Loucy (cell line): ENCODE measurements at regions not wholly inside any gene's neighbourhood (a gene's known extent, or its start where the extent isn't known, plus 50 kb on each side); places are given as distances from the start of the nearest gene placed in this dataset.
A peak's percentile ranks its signal among the peaks of the same experiment; 100 is the strongest.

Experiments
- H2AFZ ChIP-seq: fragments of 200-600 bp; sonication (generic); 2 replicates; pipeline ENCODE4 v1.6.0; 2016; ENCODE audit warnings: antibody characterized with exemption, mild to moderate bottlenecking, low read length, moderate library complexity
- H3F3A ChIP-seq: fragments of 200-600 bp; 2 replicates; pipeline ENCODE4 v1.6.0; 2016; ENCODE audit warnings: antibody characterized with exemption, low read depth, mild to moderate bottlenecking
- H3K27me3 ChIP-seq: fragments of 200-600 bp; sonication (generic); 2 replicates; pipeline ENCODE4 v1.6.1; 2014; ENCODE audit warnings: low read length, mild to moderate bottlenecking; ENCODE audit not compliant: insufficient read depth, poor library complexity, severe bottlenecking
- H3K36me3 ChIP-seq: fragments of 200-600 bp; sonication (generic); 2 replicates; pipeline ENCODE4 v1.6.1; 2016; ENCODE audit warnings: low read length; ENCODE audit not compliant: insufficient read depth
- H3K4me1 ChIP-seq: fragments of 200-600 bp; sonication (generic); 2 replicates; pipeline ENCODE4 v1.5.1; 2014; ENCODE audit warnings: low read length, mild to moderate bottlenecking; ENCODE audit not compliant: insufficient read depth, poor library complexity, severe bottlenecking
- H3K4me2 ChIP-seq: fragments of 200-600 bp; sonication (generic); 2 replicates; pipeline ENCODE4 v1.6.0; 2014; ENCODE audit warnings: antibody characterized with exemption, low read length, low read depth, mild to moderate bottlenecking; ENCODE audit not compliant: poor library complexity, severe bottlenecking
- H3K4me3 ChIP-seq: fragments of 200-600 bp; sonication (generic); 2 replicates; pipeline ENCODE4 v1.5.1; 2014; ENCODE audit warnings: low read length, mild to moderate bottlenecking, mixed read lengths; ENCODE audit not compliant: poor library complexity, severe bottlenecking
- H3K79me2 ChIP-seq: fragments of 200-600 bp; sonication (generic); 2 replicates; pipeline ENCODE4 v1.6.1; 2014; ENCODE audit warnings: low read length; ENCODE audit not compliant: insufficient read depth
- H3K9ac ChIP-seq: fragments of 200-600 bp; sonication (generic); 2 replicates; pipeline ENCODE4 v1.6.0; 2014; ENCODE audit warnings: mild to moderate bottlenecking, low read depth, low read length, moderate library complexity; ENCODE audit not compliant: poor library complexity, severe bottlenecking
- H3K9me2 ChIP-seq: fragments of 200-600 bp; sonication (generic); replicated peaks from 2 replicates; pipeline ENCODE4 v1.6.1; 2016; ENCODE audit warnings: low read depth, low read length, mixed read lengths
- H3K9me3 ChIP-seq: fragments of 200-600 bp; sonication (generic); 2 replicates; pipeline ENCODE4 v1.6.1; 2014; ENCODE audit warnings: mild to moderate bottlenecking, antibody characterized with exemption, low read length, low read depth; ENCODE audit not compliant: insufficient read depth
- H4K20me1 ChIP-seq: fragments of 200-600 bp; sonication (generic); 2 replicates; pipeline ENCODE4 v1.6.0; 2014; ENCODE audit warnings: antibody characterized with exemption, low read length, mild to moderate bottlenecking; ENCODE audit not compliant: insufficient read depth, poor library complexity, severe bottlenecking
- EZH2phosphoT487 ChIP-seq: fragments of 200-600 bp; IDR thresholded peaks from 2 replicates; pipeline ENCODE4 v1.6.1; 2018; ENCODE audit warnings: antibody characterized with exemption, mild to moderate bottlenecking, moderate library complexity, borderline replicate concordance
- TF ChIP-seq, protein P1 (sequence below): fragments of 200-600 bp; sonication (generic); conservative IDR thresholded peaks from 2 replicates; pipeline ENCODE4 v1.5.1; 2014; ENCODE audit warnings: mild to moderate bottlenecking, antibody characterized with exemption, low read length

DNA sequence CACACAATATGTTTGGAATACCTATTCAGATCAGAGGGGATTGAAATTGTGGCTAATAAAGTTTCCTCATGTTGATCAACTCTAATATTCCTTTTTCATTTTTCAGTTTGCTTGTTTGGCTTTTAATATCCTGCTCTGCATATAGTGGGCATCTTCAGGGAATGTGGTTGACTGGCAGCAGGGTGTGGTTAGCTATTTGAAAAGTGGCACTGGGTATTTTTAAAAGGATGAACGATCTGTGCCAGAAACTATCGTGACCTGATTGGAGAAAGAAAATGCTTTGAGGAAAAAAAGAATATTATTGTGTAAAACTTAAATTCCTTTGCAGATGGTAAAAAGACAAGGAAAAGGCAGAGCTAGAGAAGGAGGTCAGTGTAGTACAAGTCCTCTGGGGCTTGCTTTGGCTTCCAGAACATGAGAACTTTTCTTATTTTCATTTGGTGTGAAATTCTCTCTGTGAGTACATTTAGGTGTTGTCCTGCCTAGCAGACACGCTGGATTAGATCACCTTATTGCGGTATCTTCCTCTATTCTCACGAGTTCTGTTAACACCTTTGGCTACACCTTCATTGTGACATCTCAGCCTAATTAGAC, 329.7 kb upstream of the SNX7 start:
- Histone ChIP-seq H3K9me2 (no peaks in the 10 kb centered on the region), H3F3A (no peaks in the 10 kb centered on the region), H3K9ac (no peak overlapping the region), H3K4me2 (no peak overlapping the region), H3K36me3 (no peaks in the 10 kb centered on the region), H3K4me3 (no peak overlapping the region), H3K4me1 (peaks cover 45% of the 10 kb centered on the region), H4K20me1 (no peaks in the 10 kb centered on the region), H3K27me3 (no peaks in the 10 kb centered on the region), H3K9me3 (no peaks in the 10 kb centered on the region), H2AFZ (no peak overlapping the region), H3K79me2 (no peaks in the 10 kb centered on the region)
- TF ChIP-seq, protein P1, sequence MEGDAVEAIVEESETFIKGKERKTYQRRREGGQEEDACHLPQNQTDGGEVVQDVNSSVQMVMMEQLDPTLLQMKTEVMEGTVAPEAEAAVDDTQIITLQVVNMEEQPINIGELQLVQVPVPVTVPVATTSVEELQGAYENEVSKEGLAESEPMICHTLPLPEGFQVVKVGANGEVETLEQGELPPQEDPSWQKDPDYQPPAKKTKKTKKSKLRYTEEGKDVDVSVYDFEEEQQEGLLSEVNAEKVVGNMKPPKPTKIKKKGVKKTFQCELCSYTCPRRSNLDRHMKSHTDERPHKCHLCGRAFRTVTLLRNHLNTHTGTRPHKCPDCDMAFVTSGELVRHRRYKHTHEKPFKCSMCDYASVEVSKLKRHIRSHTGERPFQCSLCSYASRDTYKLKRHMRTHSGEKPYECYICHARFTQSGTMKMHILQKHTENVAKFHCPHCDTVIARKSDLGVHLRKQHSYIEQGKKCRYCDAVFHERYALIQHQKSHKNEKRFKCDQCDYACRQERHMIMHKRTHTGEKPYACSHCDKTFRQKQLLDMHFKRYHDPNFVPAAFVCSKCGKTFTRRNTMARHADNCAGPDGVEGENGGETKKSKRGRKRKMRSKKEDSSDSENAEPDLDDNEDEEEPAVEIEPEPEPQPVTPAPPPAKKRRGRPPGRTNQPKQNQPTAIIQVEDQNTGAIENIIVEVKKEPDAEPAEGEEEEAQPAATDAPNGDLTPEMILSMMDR, result no peak
- TF ChIP-seq EZH2phosphoT487, result no peak

DNA sequence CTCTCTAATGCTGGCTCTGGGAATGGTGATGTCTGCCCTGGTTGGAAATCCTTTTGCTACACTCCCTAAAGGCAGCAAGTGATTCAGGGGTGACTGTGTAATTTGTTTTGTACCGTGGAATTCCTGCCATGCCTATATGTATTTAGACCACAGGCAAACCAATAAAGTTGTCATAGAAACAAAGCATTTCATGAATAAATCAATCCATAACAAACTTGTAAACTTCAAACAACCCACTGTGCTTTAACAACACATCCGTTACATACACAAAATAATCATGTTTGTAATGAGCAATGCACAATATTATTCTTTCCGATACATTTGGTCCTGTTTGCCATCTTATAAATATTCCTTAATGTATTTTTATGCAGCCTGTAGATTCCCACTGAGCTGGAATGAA, 330.3 kb upstream of the SNX7 start:
- H3K9me2 ChIP-seq, result no peaks in the 10 kb centered on the region
- H3K27me3 ChIP-seq, result no peaks in the 10 kb centered on the region
- peaks cover 51% of the 10 kb centered on the region for H3K4me1 ChIP-seq
- peak overlapping the region; percentile 47; the same call in 1 of the 2 replicates for H2AFZ ChIP-seq
- H4K20me1 ChIP-seq, result no peaks in the 10 kb centered on the region
- H3K79me2 ChIP-seq, result no peaks in the 10 kb centered on the region
- H3K4me3 ChIP-seq, result no peak overlapping the region
- H3K36me3 ChIP-seq, result no peaks in the 10 kb centered on the region
- peak overlapping the region; percentile 28 for H3K4me2 ChIP-seq
- no peaks in the 10 kb centered on the region for H3F3A ChIP-seq
- TF ChIP-seq, protein P1, result no peak
- no peak for TF ChIP-seq EZH2phosphoT487
- H3K9me3 ChIP-seq, result no peaks in the 10 kb centered on the region
- H3K9ac ChIP-seq, result no peak overlapping the region

DNA sequence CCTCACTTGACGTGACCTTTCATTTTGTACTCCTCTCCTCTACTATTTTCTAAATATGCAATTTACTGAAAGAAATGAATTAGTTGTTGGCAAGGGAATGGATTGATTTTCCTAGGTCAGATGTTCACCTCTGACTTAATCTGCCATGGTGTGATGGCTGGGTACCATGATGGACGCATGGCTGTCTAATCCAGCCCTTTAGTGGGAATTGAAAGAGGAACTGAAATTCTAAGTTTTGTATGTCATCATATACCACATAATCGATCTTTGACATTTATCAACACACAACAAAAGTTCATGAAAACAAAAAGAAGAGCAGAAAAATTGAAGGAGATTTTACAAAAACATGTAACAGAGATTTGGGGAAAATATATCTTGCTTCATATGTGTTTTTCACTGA, 331.3 kb upstream of the SNX7 start:
- no peaks in the 10 kb centered on the region for H3K9me2 ChIP-seq
- no peak overlapping the region for H3K9ac ChIP-seq
- no peaks in the 10 kb centered on the region for H3K27me3 ChIP-seq
- no peaks in the 10 kb centered on the region for H3K9me3 ChIP-seq
- H3K36me3 ChIP-seq, result no peaks in the 10 kb centered on the region
- no peaks in the 10 kb centered on the region for H4K20me1 ChIP-seq
- no peak overlapping the region for H3K4me3 ChIP-seq
- TF ChIP-seq, protein P1, result no peak
- TF ChIP-seq EZH2phosphoT487, result no peak
- H3K4me1 ChIP-seq, result peaks cover 60% of the 10 kb centered on the region
- H3K79me2 ChIP-seq, result no peaks in the 10 kb centered on the region
- no peak overlapping the region for H2AFZ ChIP-seq
- H3K4me2 ChIP-seq, result no peak overlapping the region
- no peaks in the 10 kb centered on the region for H3F3A ChIP-seq
